K562 (cell line): ENCODE measurements at regions not wholly inside any gene's neighbourhood (a gene's known extent, or its start where the extent isn't known, plus 50 kb on each side); places are given as distances from the start of the nearest gene placed in this dataset.

ENCODE experiments used
- ATAC-seq: fragments of 200-7000 bp; cut with Tn5 transposase; 3 replicates; pipeline ENCODE4 v1.9.1; 2020; ENCODE audit warnings: moderate library complexity
- BruUV-seq: library from RNA; stranded (reverse); fragments of 400-500 nt; replicated peaks from 2 replicates; lab custom pipeline; 2021; lab: Mats Ljungman, UMichigan
- CTCF ChIA-PET: fragments of 300-600 bp; formaldehyde crosslinking; extraction: SDS; loops from one replicate; lab custom pipeline; 2021; ENCODE audit warnings: low intra/inter-chr PET ratio; lab: Yijun Ruan, JAX
- POLR2A ChIA-PET: fragments of 300-600, 350-650 bp; sonication (Branson Sonifier 250); formaldehyde crosslinking; extraction: SDS; loops from one replicate; lab custom pipeline; 2021; ENCODE audit warnings: antibody characterized with exemption, inconsistent platforms; lab: Yijun Ruan, JAX
- DNase-seq, 4 experiments: peaks; one replicate each; pipeline versions ENCODE4 v3.0.0 to v3.0.0-alpha.2; 2011 to 2018; ENCODE audit warnings: low spot score in 3 of 4, mixed read lengths in 3 of 4; ENCODE audit errors: extremely low read depth in 1 of 4
- FAIRE-seq: peaks from 2 replicates; lab custom pipeline; 2011; peaks lifted over from hg19 to GRCh38; lab: Jason Lieb, UNC
- H2AFZ ChIP-seq: 2 replicates; pipeline ENCODE4 v1.6.0; 2011; ENCODE audit warnings: low read depth, low read length, control low read depth, inconsistent platforms
- H3K27ac ChIP-seq: fragments of 200-600 bp; 3 replicates; pipeline ENCODE4 v1.8.0; 2011; ENCODE audit warnings: low read depth, mild to moderate bottlenecking, control low read depth, inconsistent platforms, low read length, moderate library complexity, mixed read lengths; ENCODE audit errors: extremely low read depth
- H3K27me3 ChIP-seq, 2 experiments: fragments of 300-600 bp in 1 of 2; 2 replicates in 1 of 2; 3 replicates in 1 of 2; pipeline versions ENCODE4 v1.6.0 to v1.8.0; 2011; ENCODE audit warnings: inconsistent platforms in 2 of 2, low read length in 2 of 2, mild to moderate bottlenecking in 1 of 2, mixed read lengths in 1 of 2, moderate library complexity in 1 of 2; ENCODE audit not compliant: control insufficient read depth in 2 of 2, insufficient read depth in 2 of 2
- H3K36me3 ChIP-seq: fragments of 300-600 bp; 3 replicates; pipeline ENCODE4 v1.8.0; 2011; ENCODE audit warnings: mild to moderate bottlenecking, low read length, inconsistent platforms; ENCODE audit not compliant: control insufficient read depth, insufficient read depth
- H3K4me1 ChIP-seq, 2 experiments: fragments of 200-600 bp in 1 of 2; replicated peaks in 1 of 2; 2 replicates in 1 of 2; 3 replicates in 1 of 2; pipeline versions ENCODE4 v1.5.1 to v1.8.0; 2011; ENCODE audit warnings: inconsistent platforms in 2 of 2, low read length in 2 of 2, mild to moderate bottlenecking in 1 of 2, mixed read lengths in 1 of 2, moderate library complexity in 1 of 2; ENCODE audit not compliant: control insufficient read depth in 2 of 2, insufficient read depth in 2 of 2
- H3K4me2 ChIP-seq: 2 replicates; pipeline ENCODE4 v1.6.1; 2011; ENCODE audit warnings: low read length, control low read depth, inconsistent platforms, mixed read lengths; ENCODE audit not compliant: insufficient read depth
- H3K4me3 ChIP-seq: fragments of 200-600 bp; sonication (generic), shearing (Covaris generic); 2 replicates; pipeline ENCODE4 v1.5.1; 2016; ENCODE audit warnings: control low read depth, inconsistent platforms
- H3K79me2 ChIP-seq: fragments of 200-600 bp; 3 replicates; pipeline ENCODE4 v1.8.0; 2011; ENCODE audit warnings: low read length, inconsistent platforms; ENCODE audit not compliant: control insufficient read depth, insufficient read depth
- H3K9ac ChIP-seq, 2 experiments: 2 replicates each; pipeline versions ENCODE4 v1.6.0 to v1.6.1; 2011; ENCODE audit warnings: low read depth in 2 of 2, low read length in 2 of 2, control low read depth in 1 of 2, inconsistent platforms in 1 of 2, mild to moderate bottlenecking in 1 of 2, mixed read lengths in 1 of 2; ENCODE audit not compliant: insufficient read depth in 1 of 2
- H3K9me1 ChIP-seq: one replicate; pipeline ENCODE4 v1.6.0; 2011; ENCODE audit warnings: inconsistent platforms, mild to moderate bottlenecking, low read length, moderate library complexity; ENCODE audit not compliant: control insufficient read depth, insufficient read depth
- H3K9me3 ChIP-seq: replicated peaks from 2 replicates; pipeline ENCODE4 v1.5.1; 2011; ENCODE audit warnings: low read depth, low read length, inconsistent platforms; ENCODE audit not compliant: control insufficient read depth, insufficient read depth
- H4K20me1 ChIP-seq: replicated peaks from 2 replicates; pipeline ENCODE4 v1.6.1; 2011; ENCODE audit warnings: low read length, inconsistent platforms, mixed read lengths; ENCODE audit not compliant: control insufficient read depth, insufficient read depth
- CHD1 ChIP-seq: fragments of 200-600 bp; sonication (generic); IDR thresholded peaks from one replicate; pipeline ENCODE4 v1.6.1; 2012; ENCODE audit warnings: mild to moderate bottlenecking, moderate library complexity, low read length, inconsistent platforms
- NR4A1 ChIP-seq, 2 experiments: fragments of 250-450 bp in 1 of 2; fragments of 450-650 bp in 1 of 2; sonication (Bioruptor Pico) in 1 of 2; IDR thresholded peaks; 2 replicates each; pipeline versions ENCODE4 v1.4.0 to v1.6.1; 2016 to 2020; ENCODE audit warnings: mild to moderate bottlenecking in 2 of 2, missing compliant biosample characterization in 1 of 2, missing genetic modification characterization in 1 of 2, moderate library complexity in 1 of 2
- ZBTB17 ChIP-seq: fragments of 450-650 bp; formaldehyde crosslinking; IDR thresholded peaks from 2 replicates; pipeline ENCODE4 v1.4.0; 2020; ENCODE audit warnings: mild to moderate bottlenecking
- ZNF445 ChIP-seq: fragments of 250-450 bp; sonication (Bioruptor Pico); IDR thresholded peaks from 2 replicates; pipeline ENCODE4 v1.4.0; 2020; ENCODE audit warnings: low read depth, mild to moderate bottlenecking, moderate library complexity
- WGBS: fragments of 100-300 bp; shearing (Covaris generic); methylation state at CpG from one replicate; pipeline ENCODE4 v1.1.6; 2016; ENCODE audit warnings: low coverage, mixed read lengths; ENCODE audit not compliant: insufficient coverage; ENCODE audit errors: missing lambda C conversion rate; 5-methylcytosine and 5-hydroxymethylcytosine counted together
- in situ Hi-C: fragments of 300-500 bp; cut with MboI; formaldehyde crosslinking; loops from 4 replicates; pipeline ENCODE4 v1.15.0; 2018; ENCODE audit warnings: inconsistent platforms, mixed read lengths
- intact Hi-C: fragments of 100-400 bp; cut with micrococcal nuclease; formaldehyde crosslinking; loops from 2 replicates; pipeline ENCODE4 v1.14.2; 2022
- TF ChIP-seq, protein P1 (sequence below): fragments of 450-650 bp; IDR thresholded peaks from 2 replicates; pipeline ENCODE4 v1.6.1; 2017; ENCODE audit warnings: antibody characterized with exemption, mild to moderate bottlenecking

DNA sequence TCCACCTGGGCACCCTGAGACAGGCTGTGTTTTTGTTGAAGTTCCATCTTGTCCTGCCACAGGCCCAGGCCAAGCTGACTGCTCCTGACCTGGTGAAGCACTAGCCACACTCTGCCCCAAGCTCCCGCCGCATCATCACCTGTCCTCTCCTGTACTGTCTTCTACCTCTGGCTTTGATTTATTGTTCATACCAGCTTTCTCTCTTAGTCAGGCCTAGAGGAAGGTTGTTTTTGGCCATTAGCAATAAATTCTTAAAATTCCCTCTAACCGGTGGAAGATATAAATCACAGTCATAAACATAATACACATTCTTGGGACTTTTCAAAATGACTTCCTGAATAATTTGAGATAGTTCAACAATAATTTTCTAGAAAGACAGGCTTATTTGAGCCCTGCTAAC is 169.4 kb downstream of the DAD1 start:
- H3K36me3 ChIP-seq = no peaks in the 10 kb centered on the region
- CTCF ChIA-PET = no interaction called here
- H3K79me2 ChIP-seq = no peaks in the 10 kb centered on the region
- no peak for TF ChIP-seq ZNF445 (CRISPR knock-in tag)
- no peak for TF ChIP-seq NR4A1 (CRISPR knock-in tag; IDR thresholded peaks at IDR 0.05)
- no peak for TF ChIP-seq NR4A1 (tag; IDR thresholded peaks at IDR 0.05)
- TF ChIP-seq CHD1 = no peak
- TF ChIP-seq, protein P1, sequence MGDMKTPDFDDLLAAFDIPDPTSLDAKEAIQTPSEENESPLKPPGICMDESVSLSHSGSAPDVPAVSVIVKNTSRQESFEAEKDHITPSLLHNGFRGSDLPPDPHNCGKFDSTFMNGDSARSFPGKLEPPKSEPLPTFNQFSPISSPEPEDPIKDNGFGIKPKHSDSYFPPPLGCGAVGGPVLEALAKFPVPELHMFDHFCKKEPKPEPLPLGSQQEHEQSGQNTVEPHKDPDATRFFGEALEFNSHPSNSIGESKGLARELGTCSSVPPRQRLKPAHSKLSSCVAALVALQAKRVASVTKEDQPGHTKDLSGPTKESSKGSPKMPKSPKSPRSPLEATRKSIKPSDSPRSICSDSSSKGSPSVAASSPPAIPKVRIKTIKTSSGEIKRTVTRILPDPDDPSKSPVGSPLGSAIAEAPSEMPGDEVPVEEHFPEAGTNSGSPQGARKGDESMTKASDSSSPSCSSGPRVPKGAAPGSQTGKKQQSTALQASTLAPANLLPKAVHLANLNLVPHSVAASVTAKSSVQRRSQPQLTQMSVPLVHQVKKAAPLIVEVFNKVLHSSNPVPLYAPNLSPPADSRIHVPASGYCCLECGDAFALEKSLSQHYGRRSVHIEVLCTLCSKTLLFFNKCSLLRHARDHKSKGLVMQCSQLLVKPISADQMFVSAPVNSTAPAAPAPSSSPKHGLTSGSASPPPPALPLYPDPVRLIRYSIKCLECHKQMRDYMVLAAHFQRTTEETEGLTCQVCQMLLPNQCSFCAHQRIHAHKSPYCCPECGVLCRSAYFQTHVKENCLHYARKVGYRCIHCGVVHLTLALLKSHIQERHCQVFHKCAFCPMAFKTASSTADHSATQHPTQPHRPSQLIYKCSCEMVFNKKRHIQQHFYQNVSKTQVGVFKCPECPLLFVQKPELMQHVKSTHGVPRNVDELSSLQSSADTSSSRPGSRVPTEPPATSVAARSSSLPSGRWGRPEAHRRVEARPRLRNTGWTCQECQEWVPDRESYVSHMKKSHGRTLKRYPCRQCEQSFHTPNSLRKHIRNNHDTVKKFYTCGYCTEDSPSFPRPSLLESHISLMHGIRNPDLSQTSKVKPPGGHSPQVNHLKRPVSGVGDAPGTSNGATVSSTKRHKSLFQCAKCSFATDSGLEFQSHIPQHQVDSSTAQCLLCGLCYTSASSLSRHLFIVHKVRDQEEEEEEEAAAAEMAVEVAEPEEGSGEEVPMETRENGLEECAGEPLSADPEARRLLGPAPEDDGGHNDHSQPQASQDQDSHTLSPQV = no peak
- no peak for TF ChIP-seq ZBTB17 (CRISPR knock-in tag)
- TF ChIP-seq, all 486 proteins: peak for 0
- Histone ChIP-seq H2AFZ (no peak overlapping the region), H3K4me1 (peaks cover 0 to 14% of the 10 kb centered on the region in 2 experiments; a peak in 2 of 5 replicates), H3K27ac (no peak overlapping the region), H3K9me1 (no peaks in the 10 kb centered on the region), H3K9me3 (no peaks in the 10 kb centered on the region), H3K4me3 (no peak overlapping the region), H3K4me2 (no peak overlapping the region), H3K9ac (no peak overlapping the region), H3K27me3 (no peaks in the 10 kb centered on the region), H4K20me1 (no peaks in the 10 kb centered on the region)
- in situ Hi-C loops (no loop called here), intact Hi-C loops (no loop called here)
- FAIRE-seq (no peak), DNase-seq (no peak), ATAC-seq (no peak)
- BruUV-seq = no TSS peak
- POLR2A ChIA-PET = interaction anchor here (0.6 kb wide), 1 partner anchor 65 kb away, joined by 4 read pairs; no protein-coding TSS in a partner anchor
- 72% methylated on average over 3 of the region's 3 CpGs for WGBS
